Mesenteric fat pad (tissue), 1 donor: ENCODE measurements at regions not wholly inside any gene's neighbourhood (a gene's known extent, or its start where the extent isn't known, plus 50 kb on each side); places are given as distances from the start of the nearest gene placed in this dataset.

Experiments
- DNase-seq: peaks from one replicate; pipeline ENCODE4 v3.0.0-alpha.2; 2020; ENCODE audit warnings: low spot score
- donor health status: DM: yes; HTN: yes; CAD: no.

DNA sequence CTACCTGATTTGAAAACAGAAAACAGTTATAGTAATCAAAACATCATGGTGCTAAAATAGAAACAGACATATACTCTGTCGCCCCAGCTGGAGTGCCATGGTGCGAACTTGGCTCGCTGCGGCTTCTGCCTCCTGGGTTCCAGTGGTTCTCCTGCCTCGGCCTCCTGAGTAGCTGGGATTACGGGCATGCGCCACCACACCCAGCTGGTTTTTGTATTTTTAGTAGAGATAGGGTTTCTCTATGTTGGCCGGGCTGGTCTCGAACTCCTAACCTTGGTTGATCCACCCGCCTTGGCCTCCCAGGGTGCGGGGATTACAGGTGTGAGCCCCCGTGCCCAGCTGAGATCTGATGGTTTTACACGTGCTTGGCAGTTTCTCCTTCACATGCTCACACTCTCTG lies 495.9 kb downstream of the ANXA1 start:
- no peak for DNase-seq

DNA sequence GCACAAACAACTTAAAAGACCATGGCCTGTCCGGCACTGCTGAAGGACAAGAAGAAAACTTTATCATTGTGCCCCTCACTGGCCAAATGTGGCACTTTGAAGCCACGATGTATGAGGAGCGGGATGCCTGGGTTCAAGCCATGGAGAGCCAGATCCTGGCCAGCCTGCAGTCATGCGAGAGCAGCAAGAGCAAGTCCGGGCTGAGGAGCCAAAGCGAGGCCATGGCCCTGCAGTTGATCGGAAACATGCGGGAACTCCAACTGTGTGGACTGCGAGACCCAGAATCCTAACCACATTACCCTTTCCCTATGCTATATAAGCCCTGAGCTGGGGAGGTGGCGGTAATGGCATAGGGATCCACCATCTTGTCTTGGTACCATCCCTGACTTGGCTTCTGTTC lies 497.9 kb downstream of the ANXA1 start:
- DNase-seq, result no peak

- no peak for DNase-seq
These were observed 503.7 kb downstream of the ANXA1 start for GRCh38 chr9:73655363-73655762.

DNA sequence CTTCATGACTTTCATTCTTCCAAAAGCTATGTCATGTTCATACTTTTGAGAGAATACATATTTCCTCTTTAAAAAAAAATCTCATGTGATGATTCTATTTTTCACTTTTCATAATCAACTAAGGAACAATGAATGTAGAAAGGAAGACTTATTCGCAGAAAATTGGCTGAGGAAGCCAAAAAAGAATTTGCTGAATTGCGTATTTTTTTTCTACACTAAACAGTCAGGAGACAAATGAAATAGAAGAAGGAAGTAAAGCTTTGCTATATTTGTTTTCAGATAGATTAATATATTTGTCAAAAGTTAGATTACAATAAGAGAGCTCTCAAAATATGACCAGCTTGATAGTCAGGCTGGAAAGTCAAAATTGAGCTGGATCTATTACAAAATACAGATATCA lies 504.2 kb downstream of the ANXA1 start:
- no peak for DNase-seq

- no peak for DNase-seq
These were observed 513.6 kb downstream of the ANXA1 start for GRCh38 chr9:73665253-73665652.

DNA sequence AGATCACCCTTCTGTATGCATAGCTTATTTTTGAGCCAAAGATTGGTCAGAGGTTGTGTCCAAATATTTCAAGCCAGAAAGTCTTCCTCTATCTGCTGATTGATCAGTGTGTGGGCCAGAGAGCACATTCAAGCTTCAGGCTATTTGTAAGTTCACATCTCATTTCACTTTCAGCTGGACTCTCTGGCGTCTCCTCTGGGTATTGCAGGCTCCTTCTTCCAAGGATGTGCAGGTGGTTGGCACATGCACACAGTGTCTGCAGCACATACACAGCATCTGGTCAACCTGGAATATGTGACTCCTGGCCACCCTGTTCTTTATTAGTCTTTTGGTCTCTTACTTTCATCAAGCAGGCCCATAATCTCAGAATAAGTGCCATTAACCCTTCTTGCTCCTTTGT lies 516.1 kb downstream of the ANXA1 start:
- no peak for DNase-seq

GRCh38 chr9:73680831-73681230 lies 529.2 kb downstream of the ANXA1 start:
- no peak for DNase-seq

- DNase-seq, result no peak
These were observed 531.1 kb downstream of the ANXA1 start for GRCh38 chr9:73682789-73683188.

- no peak for DNase-seq
These were observed 532.4 kb downstream of the ANXA1 start for GRCh38 chr9:73683862-73684591.

GRCh38 chr9:73684601-73685000 lies 532.9 kb downstream of the ANXA1 start:
- DNase-seq, result no peak

GRCh38 chr9:73685786-73686185 lies 534.1 kb downstream of the ANXA1 start:
- DNase-seq, result no peak

GRCh38 chr9:73689051-73689870 lies 537.6 kb downstream of the ANXA1 start:
- no peak for DNase-seq

DNA sequence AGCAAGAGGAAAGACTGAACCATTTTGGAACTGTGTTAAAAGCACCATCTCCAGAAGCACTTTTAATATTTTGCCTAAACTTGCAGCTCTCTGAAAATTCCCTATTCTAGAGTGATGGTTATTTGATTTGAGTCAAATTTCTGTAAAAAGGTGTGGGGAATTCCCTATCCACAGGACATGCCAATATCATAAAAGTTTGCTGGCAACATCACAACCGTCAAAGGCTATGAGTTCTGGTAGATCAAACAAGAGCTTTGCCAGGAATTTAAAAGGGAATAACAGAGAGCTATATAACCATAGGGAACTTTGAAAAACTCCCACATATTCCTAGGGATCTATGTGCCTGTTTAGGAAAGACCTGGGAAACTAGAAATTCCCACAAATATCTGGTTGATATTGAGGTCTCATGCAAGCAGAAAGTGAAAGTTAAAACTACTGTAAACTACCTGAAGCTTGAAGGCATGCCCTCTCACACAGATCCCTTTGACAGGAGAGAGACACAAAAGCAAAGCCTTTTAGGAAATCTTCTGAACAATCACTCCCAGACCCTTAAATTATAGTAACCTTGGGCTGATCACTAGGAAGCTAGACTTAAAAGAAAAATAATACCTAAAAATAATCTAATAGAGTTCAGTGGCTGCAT lies 549.9 kb downstream of the ANXA1 start:
- DNase-seq, result no peak

- no peak for DNase-seq
These were observed 562.6 kb downstream of the ANXA1 start for GRCh38 chr9:73714294-73714693.

DNA sequence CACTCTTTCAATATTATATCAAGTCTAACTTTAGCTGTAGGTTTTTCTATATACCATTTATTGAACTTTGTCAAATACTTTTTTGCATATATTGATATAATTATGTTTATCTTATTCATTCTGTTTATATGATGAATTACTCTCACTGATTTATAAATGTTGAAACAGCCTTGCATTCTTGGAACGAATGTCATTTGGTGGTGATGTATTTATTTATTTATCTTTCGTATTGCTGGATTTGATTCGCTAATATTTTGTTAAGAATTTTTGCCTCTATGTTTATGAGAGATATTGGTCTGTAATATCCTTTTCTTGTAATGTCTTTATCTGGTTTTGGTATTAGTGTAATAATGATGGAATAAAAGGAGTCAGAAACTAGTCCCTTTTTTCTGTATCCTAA lies 563.9 kb downstream of the ANXA1 start:
- no peak for DNase-seq

DNA sequence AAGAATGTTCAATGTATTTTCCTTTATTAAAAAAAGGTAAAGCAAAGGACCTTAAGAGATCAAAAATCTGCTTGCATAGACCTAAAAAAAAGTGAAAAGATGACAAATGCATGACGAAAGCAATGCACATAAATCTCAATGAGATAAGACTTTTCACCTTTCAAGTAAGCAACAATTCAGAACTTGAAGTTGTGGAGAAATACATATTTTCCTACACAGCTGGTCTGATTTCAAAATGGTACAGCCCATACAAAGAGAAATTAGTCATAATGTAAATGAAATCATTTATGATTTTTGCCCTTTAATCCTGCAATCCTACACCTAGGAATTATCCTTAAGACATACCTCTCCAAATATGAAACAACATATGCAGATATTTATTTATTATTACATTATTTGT lies 568.0 kb downstream of the ANXA1 start:
- DNase-seq, result no peak

DNA sequence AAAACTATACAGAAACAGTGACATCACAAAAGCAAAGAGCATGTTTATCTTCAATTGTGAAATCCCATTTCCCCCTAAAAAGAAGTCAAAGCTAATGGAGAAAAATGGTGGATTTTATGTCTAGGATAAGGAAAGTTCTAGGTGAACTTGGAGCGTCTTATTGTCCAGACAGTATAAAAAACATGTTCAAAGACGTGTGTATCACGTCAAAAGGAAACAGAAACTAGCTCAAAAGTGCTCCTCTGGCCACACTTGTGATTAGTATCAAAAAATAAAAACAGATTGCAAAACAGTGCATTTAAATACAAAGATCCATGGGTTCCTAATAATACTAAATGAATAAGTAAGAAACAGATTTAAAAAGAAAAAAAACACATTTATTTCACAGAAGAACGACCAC lies 568.9 kb downstream of the ANXA1 start:
- DNase-seq, result no peak

GRCh38 chr9:73736270-73736669 lies 584.6 kb downstream of the ANXA1 start:
- DNase-seq, result no peak

- no peak for DNase-seq
These were observed 587.3 kb downstream of the ANXA1 start for GRCh38 chr9:73738741-73739530.

DNA sequence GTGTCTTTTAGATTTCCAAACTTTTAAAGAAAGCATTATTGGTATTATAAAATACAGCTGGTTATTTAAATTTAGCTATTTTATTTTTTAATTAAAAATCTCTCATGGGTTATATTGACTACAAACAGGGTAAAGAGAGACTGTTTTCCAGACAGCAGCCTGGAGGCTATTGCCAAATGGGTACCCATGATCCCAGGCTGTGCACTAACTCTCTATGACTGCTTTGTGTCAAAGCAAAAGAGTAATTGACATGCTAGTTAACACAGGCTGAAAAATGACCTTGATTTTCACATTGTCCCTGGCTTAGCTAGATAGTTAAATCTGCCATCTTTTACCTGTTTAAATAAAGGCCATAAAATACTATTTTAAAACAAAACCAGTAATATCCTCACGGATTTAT lies 589.7 kb downstream of the ANXA1 start:
- no peak for DNase-seq

DNA sequence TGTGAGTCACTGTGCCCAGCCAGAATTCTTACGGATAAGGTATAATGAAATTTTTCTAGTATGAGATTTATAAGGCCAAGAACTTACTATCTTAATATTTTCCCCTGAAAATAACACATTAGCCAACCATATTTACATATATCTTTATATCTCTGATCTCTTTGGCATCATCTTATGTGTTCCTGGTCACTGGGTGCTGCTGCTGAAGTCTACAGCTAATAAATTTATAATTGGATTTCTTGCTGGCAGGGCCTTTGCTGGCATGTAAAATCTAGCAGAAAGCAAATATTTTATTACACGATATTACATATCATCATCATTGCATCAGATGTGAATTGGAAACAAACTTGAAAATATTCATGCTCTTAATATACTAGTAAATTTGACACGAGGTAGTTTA lies 590.7 kb downstream of the ANXA1 start:
- DNase-seq, result no peak

GRCh38 chr9:73743826-73744225 lies 592.2 kb downstream of the ANXA1 start:
- no peak for DNase-seq
